Right lobe of liver (tissue), 4 donors: ENCODE measurements at regions not wholly inside any gene's neighbourhood (a gene's known extent, or its start where the extent isn't known, plus 50 kb on each side); places are given as distances from the start of the nearest gene placed in this dataset.

Source experiments
- CTCF ChIP-seq, 4 donors: fragments of 200-600 bp in 3 of 4; fragments of 450-650 bp in 1 of 4; IDR thresholded peaks; one replicate each; pipeline versions ENCODE4 v1.5.1 to v1.8.0; 2016 to 2022; ENCODE audit warnings: antibody characterized with exemption in 4 of 4, mild to moderate bottlenecking in 2 of 4
- POLR2A ChIP-seq: fragments of 450-650 bp; IDR thresholded peaks from one replicate; pipeline ENCODE4 v1.6.1; 2017; ENCODE audit warnings: antibody characterized with exemption, mild to moderate bottlenecking
- donor health status: DM: no; HTN: no; CAD: no.
- donor health status: DM: no; HTN: no; CAD: no.
- donor health status: DM: no; HTN: yes; CAD: no.

- no peak for TF ChIP-seq CTCF (IDR thresholded peaks at IDR 0.05)
- TF ChIP-seq POLR2A, result no peak
These were observed 525.7 kb downstream of the TLE4 start for GRCh38 chr9:80097476-80097875.
